HUES64 (cell line): ENCODE measurements at regions not wholly inside any gene's neighbourhood (a gene's known extent, or its start where the extent isn't known, plus 50 kb on each side); places are given as distances from the start of the nearest gene placed in this dataset.

Experiments
- H3K27ac ChIP-seq: 2 replicates; pipeline ENCODE4 v1.7.0; 2013; ENCODE audit warnings: low read depth, low read length, inconsistent platforms
- H3K27me3 ChIP-seq: 2 replicates; pipeline ENCODE4 v1.6.1; 2013; ENCODE audit warnings: mild to moderate bottlenecking, low read length; ENCODE audit not compliant: insufficient read depth
- H3K36me3 ChIP-seq: 2 replicates; pipeline ENCODE4 v1.6.1; 2013; ENCODE audit warnings: mild to moderate bottlenecking, low read length; ENCODE audit not compliant: insufficient read depth
- H3K4me1 ChIP-seq: 2 replicates; pipeline ENCODE4 v1.6.1; 2013; ENCODE audit warnings: mild to moderate bottlenecking, low read length, moderate library complexity; ENCODE audit not compliant: insufficient read depth
- H3K4me3 ChIP-seq: 2 replicates; pipeline ENCODE4 v1.5.1; 2013; ENCODE audit warnings: mild to moderate bottlenecking, low read length, moderate library complexity
- H3K9ac ChIP-seq: 2 replicates; pipeline ENCODE4 v1.6.1; 2013; ENCODE audit warnings: mild to moderate bottlenecking, low read depth, low read length
- H3K9me3 ChIP-seq: 2 replicates; pipeline ENCODE4 v1.6.1; 2013; ENCODE audit warnings: low read depth, low read length; ENCODE audit not compliant: insufficient read depth
- WGBS: fragments of 150-250, 120-280 bp; methylation state at CpG from one replicate; pipeline ENCODE4 v1.1.7; 2013; ENCODE audit warnings: missing lambda C conversion rate; 5-methylcytosine and 5-hydroxymethylcytosine counted together

GRCh38 chr16:51010817-51011216 lies 140.3 kb downstream of the SALL1 start:
- no peak overlapping the region for H3K27ac ChIP-seq
- H3K9me3 ChIP-seq = no peaks in the 10 kb centered on the region
- no peaks in the 10 kb centered on the region for H3K36me3 ChIP-seq
- 96% methylated on average over 4 of the region's 4 CpGs for WGBS
- no peaks in the 10 kb centered on the region for H3K27me3 ChIP-seq
- no peaks in the 10 kb centered on the region for H3K4me1 ChIP-seq
- no peak overlapping the region for H3K9ac ChIP-seq
- H3K4me3 ChIP-seq = no peak overlapping the region

GRCh38 chr16:51009813-51010212 lies 141.3 kb downstream of the SALL1 start:
- no peaks in the 10 kb centered on the region for H3K27me3 ChIP-seq
- H3K27ac ChIP-seq = no peak overlapping the region
- no peaks in the 10 kb centered on the region for H3K4me1 ChIP-seq
- no peak overlapping the region for H3K4me3 ChIP-seq
- H3K9me3 ChIP-seq = no peaks in the 10 kb centered on the region
- no peaks in the 10 kb centered on the region for H3K36me3 ChIP-seq
- H3K9ac ChIP-seq = no peak overlapping the region

GRCh38 chr16:51009359-51009758 lies 141.7 kb downstream of the SALL1 start:
- Histone ChIP-seq H3K36me3 (no peaks in the 10 kb centered on the region), H3K27ac (no peak overlapping the region), H3K27me3 (no peaks in the 10 kb centered on the region), H3K9me3 (no peaks in the 10 kb centered on the region), H3K4me1 (no peaks in the 10 kb centered on the region), H3K9ac (no peak overlapping the region), H3K4me3 (no peak overlapping the region)
- 97% methylated on average over 3 of the region's 3 CpGs for WGBS

- Histone ChIP-seq H3K4me3 (no peak overlapping the region), H3K27ac (no peak overlapping the region), H3K4me1 (no peaks in the 10 kb centered on the region), H3K27me3 (no peaks in the 10 kb centered on the region), H3K9me3 (no peaks in the 10 kb centered on the region), H3K9ac (no peak overlapping the region), H3K36me3 (no peaks in the 10 kb centered on the region)
- WGBS = 91% methylated on average over 6 of the region's 6 CpGs
Measured at GRCh38 chr16:51008607-51009006, 142.5 kb downstream of the SALL1 start.

- Histone ChIP-seq H3K9me3 (no peaks in the 10 kb centered on the region), H3K36me3 (no peaks in the 10 kb centered on the region), H3K27me3 (no peaks in the 10 kb centered on the region), H3K27ac (no peak overlapping the region), H3K4me1 (no peaks in the 10 kb centered on the region), H3K4me3 (no peak overlapping the region), H3K9ac (no peak overlapping the region)
- WGBS = 91% methylated on average over 1 of the region's 1 CpG
Measured at GRCh38 chr16:51008037-51008436, 143.0 kb downstream of the SALL1 start.

- Histone ChIP-seq H3K9ac (no peak overlapping the region), H3K36me3 (no peaks in the 10 kb centered on the region), H3K4me3 (no peak overlapping the region), H3K4me1 (no peaks in the 10 kb centered on the region), H3K27me3 (no peaks in the 10 kb centered on the region), H3K9me3 (no peaks in the 10 kb centered on the region), H3K27ac (no peak overlapping the region)
- WGBS = 89% methylated on average over 5 of the region's 5 CpGs
Measured at GRCh38 chr16:51003850-51004566, 147.1 kb downstream of the SALL1 start.

- H3K9ac ChIP-seq = no peak overlapping the region
Measured at GRCh38 chr16:51002881-51003490, 148.1 kb downstream of the SALL1 start.

GRCh38 chr16:50999181-50999580 lies 151.9 kb downstream of the SALL1 start:
- Histone ChIP-seq H3K4me3 (no peak overlapping the region), H3K27me3 (no peaks in the 10 kb centered on the region), H3K9me3 (no peaks in the 10 kb centered on the region), H3K36me3 (no peaks in the 10 kb centered on the region), H3K9ac (no peak overlapping the region), H3K4me1 (no peaks in the 10 kb centered on the region), H3K27ac (no peak overlapping the region)
- WGBS = 90% methylated on average over 6 of the region's 7 CpGs

More at GRCh38 chr16:51002881-51003490, 148.1 kb downstream of the SALL1 start:
- Histone ChIP-seq H3K36me3 (no peaks in the 10 kb centered on the region), H3K4me1 (no peaks in the 10 kb centered on the region), H3K4me3 (no peak overlapping the region), H3K27me3 (no peaks in the 10 kb centered on the region), H3K27ac (no peak overlapping the region), H3K9me3 (no peaks in the 10 kb centered on the region)
- WGBS = 94% methylated on average over 7 of the region's 7 CpGs

GRCh38 chr16:50998411-50998810 lies 152.7 kb downstream of the SALL1 start:
- Histone ChIP-seq H3K27me3 (no peaks in the 10 kb centered on the region), H3K4me1 (no peaks in the 10 kb centered on the region), H3K36me3 (no peaks in the 10 kb centered on the region), H3K9me3 (no peaks in the 10 kb centered on the region), H3K9ac (no peak overlapping the region), H3K4me3 (no peak overlapping the region), H3K27ac (no peak overlapping the region)
- 84% methylated on average over 2 of the region's 2 CpGs for WGBS

- WGBS = 87% methylated on average over 6 of the region's 6 CpGs
- Histone ChIP-seq H3K4me1 (no peaks in the 10 kb centered on the region), H3K4me3 (no peak overlapping the region), H3K36me3 (no peaks in the 10 kb centered on the region), H3K9me3 (no peaks in the 10 kb centered on the region), H3K27me3 (no peaks in the 10 kb centered on the region), H3K9ac (no peak overlapping the region), H3K27ac (no peak overlapping the region)
Measured at GRCh38 chr16:50997679-50998078, 153.4 kb downstream of the SALL1 start.

- WGBS = 94% methylated on average over 3 of the region's 4 CpGs
Measured at GRCh38 chr16:50996830-50997186, 154.3 kb downstream of the SALL1 start.

More at GRCh38 chr16:50996830-50997186, 154.3 kb downstream of the SALL1 start:
- Histone ChIP-seq H3K9me3 (no peaks in the 10 kb centered on the region), H3K27ac (no peak overlapping the region), H3K9ac (no peak overlapping the region), H3K36me3 (no peaks in the 10 kb centered on the region), H3K4me1 (no peaks in the 10 kb centered on the region), H3K4me3 (no peak overlapping the region), H3K27me3 (no peaks in the 10 kb centered on the region)
